GM23338 (cell line): ENCODE measurements at regions not wholly inside any gene's neighbourhood (a gene's known extent, or its start where the extent isn't known, plus 50 kb on each side); places are given as distances from the start of the nearest gene placed in this dataset.

Source experiments
- ATAC-seq: fragments of 200-7000 bp; cut with Tn5 transposase; 3 replicates; pipeline ENCODE4 v1.9.1; 2020
- DNase-seq: peaks from one replicate; pipeline ENCODE4 v3.0.0-alpha.2; 2015; ENCODE audit warnings: low spot score
- H2AFZ ChIP-seq: fragments of 200-600 bp; sonication (generic); 2 replicates; pipeline ENCODE4 v1.8.0; 2016; ENCODE audit warnings: antibody characterized with exemption, mild to moderate bottlenecking, moderate library complexity
- H3F3A ChIP-seq: fragments of 200-600 bp; sonication (generic); replicated peaks from 2 replicates; pipeline ENCODE4 v1.8.0; 2017; ENCODE audit warnings: antibody characterized with exemption, mixed run types, low read depth
- H3K27ac ChIP-seq: fragments of 200-600 bp; sonication (generic); 2 replicates; pipeline ENCODE4 v1.6.1; 2016; ENCODE audit warnings: low read depth
- H3K27me3 ChIP-seq: fragments of 200-600 bp; sonication (generic); 2 replicates; pipeline ENCODE4 v1.8.0; 2016; ENCODE audit warnings: mild to moderate bottlenecking, mixed run types, moderate library complexity; ENCODE audit not compliant: insufficient read depth
- H3K36me3 ChIP-seq: fragments of 200-600 bp; sonication (generic); 2 replicates; pipeline ENCODE4 v1.8.0; 2016; ENCODE audit warnings: mild to moderate bottlenecking; ENCODE audit not compliant: insufficient read depth
- H3K4me1 ChIP-seq: fragments of 200-600 bp; sonication (generic); 2 replicates; pipeline ENCODE4 v1.8.0; 2016; ENCODE audit warnings: mild to moderate bottlenecking, moderate library complexity; ENCODE audit not compliant: insufficient read depth
- H3K4me2 ChIP-seq: fragments of 200-600 bp; sonication (generic); 2 replicates; pipeline ENCODE4 v1.7.1; 2017; ENCODE audit warnings: mixed run types
- H3K4me3 ChIP-seq: fragments of 200-600 bp; sonication (generic); 2 replicates; pipeline ENCODE4 v1.6.1; 2016; ENCODE audit warnings: mixed run types
- H3K79me2 ChIP-seq: fragments of 200-600 bp; sonication (generic); replicated peaks from 2 replicates; pipeline ENCODE4 v1.8.0; 2017; ENCODE audit warnings: mild to moderate bottlenecking; ENCODE audit not compliant: insufficient read depth
- H3K9me2 ChIP-seq: fragments of 200-600 bp; sonication (generic); 2 replicates; pipeline ENCODE4 v1.8.0; 2017; ENCODE audit not compliant: insufficient read depth
- H4K20me1 ChIP-seq: fragments of 200-600 bp; sonication (generic); replicated peaks from 2 replicates; pipeline ENCODE4 v1.8.0; 2017; ENCODE audit warnings: mild to moderate bottlenecking; ENCODE audit not compliant: insufficient read depth
- H3K27ac Mint-ChIP-seq: 2 replicates; pipeline ENCODE4 v1.8.0; 2020; ENCODE audit warnings: inconsistent platforms, mild to moderate bottlenecking, moderate library complexity, mixed read lengths
- H3K27me3 Mint-ChIP-seq: 3 replicates; pipeline ENCODE4 v1.8.0; 2022; ENCODE audit warnings: low read depth, mild to moderate bottlenecking, moderate library complexity, mixed read lengths, inconsistent platforms; ENCODE audit not compliant: insufficient read depth, poor library complexity
- H3K36me3 Mint-ChIP-seq: 3 replicates; pipeline ENCODE4 v1.8.0; 2021; ENCODE audit warnings: low read depth, mild to moderate bottlenecking, inconsistent platforms, moderate library complexity, mixed read lengths
- H3K4me1 Mint-ChIP-seq: 3 replicates; pipeline ENCODE4 v1.8.0; 2020; ENCODE audit warnings: mild to moderate bottlenecking, inconsistent platforms, mixed read lengths
- H3K4me3 Mint-ChIP-seq: 3 replicates; pipeline ENCODE4 v1.8.0; 2021; ENCODE audit warnings: moderate library complexity, mild to moderate bottlenecking, inconsistent platforms, mixed read lengths
- H3K9me3 Mint-ChIP-seq: 3 replicates; pipeline ENCODE4 v1.8.0; 2020; ENCODE audit warnings: moderate library complexity, mild to moderate bottlenecking, inconsistent platforms, mixed read lengths
- CREB1 ChIP-seq: fragments of 250-450 bp; sonication (Bioruptor Pico); IDR thresholded peaks from 2 replicates; pipeline ENCODE4 v1.5.0; 2020; ENCODE audit warnings: low read depth, mild to moderate bottlenecking, moderate library complexity
- CTCF ChIP-seq, 2 experiments: fragments of 200-600 bp in 1 of 2; sonication (generic) in 1 of 2; conservative IDR thresholded peaks; 2 replicates each; pipeline versions ENCODE4 v1.5.1 to v1.6.1; 2016 to 2017; ENCODE audit warnings: antibody characterized with exemption in 2 of 2, low read depth in 2 of 2, mild to moderate bottlenecking in 2 of 2, moderate library complexity in 1 of 2
- ETS1 ChIP-seq: IDR thresholded peaks from 2 replicates; pipeline ENCODE4 v1.6.1; 2016; ENCODE audit warnings: antibody characterized with exemption
- EZH2 ChIP-seq: fragments of 200-600 bp; sonication (generic); IDR thresholded peaks from one replicate; pipeline ENCODE4 v1.8.0; 2017; ENCODE audit warnings: antibody characterized with exemption, mild to moderate bottlenecking, low read depth; ENCODE audit not compliant: unreplicated experiment
- EZH2phosphoT487 ChIP-seq: fragments of 200-600 bp; sonication (generic); IDR thresholded peaks from one replicate; pipeline ENCODE4 v1.8.1; 2018; ENCODE audit warnings: antibody characterized with exemption; ENCODE audit not compliant: unreplicated experiment
- JUNB ChIP-seq: IDR thresholded peaks from one replicate; pipeline ENCODE4 v1.6.1; 2016; ENCODE audit warnings: antibody characterized with exemption; ENCODE audit not compliant: unreplicated experiment
- NANOG ChIP-seq: IDR thresholded peaks from 2 replicates; pipeline ENCODE4 v1.6.1; 2016; ENCODE audit warnings: antibody characterized with exemption, borderline replicate concordance
- POLR2AphosphoS5 ChIP-seq: IDR thresholded peaks from 2 replicates; pipeline ENCODE4 v1.6.1; 2016; ENCODE audit warnings: antibody characterized with exemption, low read depth
- REST ChIP-seq: IDR thresholded peaks from one replicate; pipeline ENCODE4 v1.6.1; 2018; ENCODE audit warnings: antibody characterized with exemption; ENCODE audit not compliant: unreplicated experiment
- ZNF114 ChIP-seq: fragments of 250-450 bp; sonication (Bioruptor Pico); IDR thresholded peaks from 2 replicates; pipeline ENCODE4 v1.5.0; 2020; ENCODE audit warnings: mild to moderate bottlenecking, moderate library complexity
- ZNF331 ChIP-seq: fragments of 250-450 bp; sonication (Bioruptor Pico); IDR thresholded peaks from 2 replicates; pipeline ENCODE4 v1.5.0; 2020; ENCODE audit warnings: low read depth, mild to moderate bottlenecking, moderate library complexity
- ZNF462 ChIP-seq: fragments of 250-450 bp; sonication (Bioruptor Pico); IDR thresholded peaks from 2 replicates; pipeline ENCODE4 v1.5.0; 2020; ENCODE audit warnings: mild to moderate bottlenecking, moderate library complexity

GRCh38 chr20:11981366-11981947 is 63.8 kb downstream of the BTBD3 start:
- Mint-ChIP-seq H3K36me3 (no peaks in the 10 kb centered on the region), H3K4me3 (no peak overlapping the region), H3K4me1 (peaks cover 21% of the 10 kb centered on the region), H3K9me3 (peaks cover 5% of the 10 kb centered on the region; the same call in 1 of the 3 replicates), H3K27ac (no peak overlapping the region), H3K27me3 (no peaks in the 10 kb centered on the region)
- Histone ChIP-seq H3F3A (no peaks in the 10 kb centered on the region), H2AFZ (no peak overlapping the region), H3K79me2 (no peaks in the 10 kb centered on the region), H3K36me3 (no peaks in the 10 kb centered on the region), H4K20me1 (no peaks in the 10 kb centered on the region), H3K4me3 (no peak overlapping the region), H3K4me2 (no peak overlapping the region), H3K27me3 (no peaks in the 10 kb centered on the region), H3K9me2 (peaks cover 13% of the 10 kb centered on the region; the same call in 1 of the 2 replicates), H3K4me1 (peaks cover 21% of the 10 kb centered on the region), H3K27ac (no peak overlapping the region)
- DNase-seq (no peak), ATAC-seq (no peak)
- TF ChIP-seq CREB1 = no peak
- TF ChIP-seq POLR2AphosphoS5 = no peak
- no peak for TF ChIP-seq CTCF (conservative IDR thresholded peaks at IDR 0.05; ENCODE audit: low read depth in 2 of 2)
- no peak for TF ChIP-seq EZH2phosphoT487
- TF ChIP-seq ZNF114 = no peak
- TF ChIP-seq ZNF331 (CRISPR knock-in tag) = no peak
- TF ChIP-seq ETS1 = no peak
- TF ChIP-seq JUNB = no peak
- TF ChIP-seq REST = no peak
- TF ChIP-seq NANOG = no peak
- TF ChIP-seq ZNF462 (CRISPR knock-in tag) = no peak
- no peak for TF ChIP-seq EZH2
